HG03439 (cell line): ENCODE measurements at regions not wholly inside any gene's neighbourhood (a gene's known extent, or its start where the extent isn't known, plus 50 kb on each side); places are given as distances from the start of the nearest gene placed in this dataset.

Experiments
- ATAC-seq: cut with Tn5 transposase; IDR thresholded peaks from one replicate; pipeline ENCODE4 v1.9.1; 2021; ENCODE audit warnings: mild to moderate bottlenecking, moderate library complexity; ENCODE audit not compliant: unreplicated experiment

- no peak for ATAC-seq
Measured at GRCh38 chr9:26112724-26113123, 434.5 kb upstream of the TUSC1 start.

- ATAC-seq = no peak
Measured at GRCh38 chr9:26086396-26086795, 408.2 kb upstream of the TUSC1 start.

- no peak for ATAC-seq
Measured at GRCh38 chr9:26081847-26082246, 403.6 kb upstream of the TUSC1 start.

GRCh38 chr9:26078706-26079105, 400.5 kb upstream of the TUSC1 start:
- ATAC-seq = no peak

GRCh38 chr9:26077860-26078259, 399.6 kb upstream of the TUSC1 start:
- no peak for ATAC-seq

GRCh38 chr9:26067608-26068007, 389.4 kb upstream of the TUSC1 start:
- no peak for ATAC-seq

- no peak for ATAC-seq
Measured at GRCh38 chr9:26066237-26066636, 388.0 kb upstream of the TUSC1 start.

- ATAC-seq = no peak
Measured at GRCh38 chr9:26061948-26062575, 383.8 kb upstream of the TUSC1 start.

GRCh38 chr9:26058111-26058895, 380.1 kb upstream of the TUSC1 start:
- ATAC-seq = no peak

GRCh38 chr9:26057050-26057449, 378.8 kb upstream of the TUSC1 start:
- no peak for ATAC-seq

- no peak for ATAC-seq
Measured at GRCh38 chr9:26054600-26055520, 376.6 kb upstream of the TUSC1 start.

- ATAC-seq = no peak
Measured at GRCh38 chr9:26053954-26054353, 375.7 kb upstream of the TUSC1 start.

GRCh38 chr9:26043431-26043830, 365.2 kb upstream of the TUSC1 start:
- ATAC-seq = no peak

- ATAC-seq = no peak
Measured at GRCh38 chr9:26034786-26035185, 356.5 kb upstream of the TUSC1 start.

GRCh38 chr9:26033336-26033735, 355.1 kb upstream of the TUSC1 start:
- ATAC-seq = no peak

- ATAC-seq = no peak
Measured at GRCh38 chr9:26026423-26027100, 348.3 kb upstream of the TUSC1 start.

GRCh38 chr9:26013199-26013598, 335.0 kb upstream of the TUSC1 start:
- ATAC-seq = no peak

- ATAC-seq = no peak
Measured at GRCh38 chr9:26012797-26013196, 334.6 kb upstream of the TUSC1 start.

GRCh38 chr9:25994605-25995004, 316.4 kb upstream of the TUSC1 start:
- no peak for ATAC-seq

GRCh38 chr9:25990376-25990775, 312.1 kb upstream of the TUSC1 start:
- ATAC-seq = no peak

- no peak for ATAC-seq
Measured at GRCh38 chr9:25975667-25976066, 297.4 kb upstream of the TUSC1 start.
